ENCODE measurements at regions not wholly inside any gene's neighbourhood (a gene's known extent, or its start where the extent isn't known, plus 50 kb on each side); places are given as distances from the start of the nearest gene placed in this dataset.
"Not testable (repeated sequence)": the region's sequence is repeated elsewhere in the genome, so short reads cannot be mapped to it uniquely, and the experiment has no call there.

GRCh38 chr5:69007163-69007562 is 86.7 kb upstream of the SLC30A5 start:
- ATAC-seq, result no peak
- H3K36me3 ChIP-seq (ENCODE audit: control insufficient read depth in 2 of 3, insufficient read depth in 3 of 3, low read length in 3 of 3), result no peaks in the 10 kb centered on the region
- ChIA-PET POLR2A (no interaction called here), CTCF (interaction anchor here (0.6 to 0.8 kb wide), 3 partner anchors 15 to 769 kb away, joined by 3 read pairs; no protein-coding TSS in a partner anchor)
- no peak overlapping the region for H3K4me3 ChIP-seq (ENCODE audit: low read length)
- no peaks in the 10 kb centered on the region for H3K9me3 ChIP-seq (ENCODE audit: control insufficient read depth in 2 of 3, low read length in 3 of 3)
- DNase-seq, result no peak
- Mint-ChIP-seq H3K4me3 (no peak overlapping the region), H3K4me1 (no peaks in the 10 kb centered on the region), H3K9me3 (no peaks in the 10 kb centered on the region), H3K27ac (no peak overlapping the region), H3K36me3 (no peaks in the 10 kb centered on the region), H3K27me3 (peaks cover 14 to 52% (median 30%) of the 10 kb centered on the region in 5 donors)
- intact Hi-C loops (cut with micrococcal nuclease), result loop anchor here (1.0 to 5.0 kb wide), 4 partner anchors 545 to 1761 kb away; no protein-coding TSS in a partner anchor
- H3K27me3 ChIP-seq (ENCODE audit: control insufficient read depth in 2 of 2, insufficient read depth in 2 of 2, low read length in 2 of 2), result no peaks in the 10 kb centered on the region
- no peak overlapping the region for H3K27ac ChIP-seq (ENCODE audit: low read depth, low read length)
- H3K4me1 ChIP-seq (ENCODE audit: control insufficient read depth in 2 of 2, insufficient read depth in 2 of 2, low read length in 2 of 2), result no peaks in the 10 kb centered on the region

GRCh38 chr5:69007726-69008368 is 86.0 kb upstream of the SLC30A5 start:
- CTCF ChIA-PET, result interaction anchor here (0.6 to 1.3 kb wide), 4 partner anchors 14 to 769 kb away, joined by 3 to 5 read pairs (median 3); no protein-coding TSS in a partner anchor
- H3K9me3 Mint-ChIP-seq, result no peaks in the 10 kb centered on the region
- DNase-seq (peak; percentile 24 to 69 (median 62)), ATAC-seq (peak; percentile 88)
- H3K27me3 ChIP-seq (ENCODE audit: control insufficient read depth in 2 of 2, insufficient read depth in 2 of 2, low read length in 2 of 2), result no peaks in the 10 kb centered on the region
- no peaks in the 10 kb centered on the region for H3K4me1 Mint-ChIP-seq
- no peak overlapping the region for H3K4me3 Mint-ChIP-seq
- no peaks in the 10 kb centered on the region for H3K9me3 ChIP-seq (ENCODE audit: control insufficient read depth in 2 of 3, low read length in 3 of 3)
- intact Hi-C loops (cut with micrococcal nuclease), result loop anchor here (1.0 to 5.0 kb wide), 5 partner anchors 117 to 1762 kb away; no protein-coding TSS in a partner anchor
- H3K27ac ChIP-seq (ENCODE audit: low read depth, low read length), result no peak overlapping the region
- no peak overlapping the region for H3K4me3 ChIP-seq (ENCODE audit: low read length)
- peaks cover 14 to 51% (median 29%) of the 10 kb centered on the region in 5 donors for H3K27me3 Mint-ChIP-seq
- POLR2A ChIA-PET, result interaction anchor here (0.6 kb wide), 1 partner anchor 1758 kb away, joined by 6 read pairs; no protein-coding TSS in a partner anchor
- H3K4me1 ChIP-seq (ENCODE audit: control insufficient read depth in 2 of 2, insufficient read depth in 2 of 2, low read length in 2 of 2), result no peaks in the 10 kb centered on the region
- no peaks in the 10 kb centered on the region for H3K36me3 Mint-ChIP-seq
- no peaks in the 10 kb centered on the region for H3K36me3 ChIP-seq (ENCODE audit: control insufficient read depth in 2 of 3, insufficient read depth in 3 of 3, low read length in 3 of 3)
- H3K27ac Mint-ChIP-seq, result no peak overlapping the region

DNA sequence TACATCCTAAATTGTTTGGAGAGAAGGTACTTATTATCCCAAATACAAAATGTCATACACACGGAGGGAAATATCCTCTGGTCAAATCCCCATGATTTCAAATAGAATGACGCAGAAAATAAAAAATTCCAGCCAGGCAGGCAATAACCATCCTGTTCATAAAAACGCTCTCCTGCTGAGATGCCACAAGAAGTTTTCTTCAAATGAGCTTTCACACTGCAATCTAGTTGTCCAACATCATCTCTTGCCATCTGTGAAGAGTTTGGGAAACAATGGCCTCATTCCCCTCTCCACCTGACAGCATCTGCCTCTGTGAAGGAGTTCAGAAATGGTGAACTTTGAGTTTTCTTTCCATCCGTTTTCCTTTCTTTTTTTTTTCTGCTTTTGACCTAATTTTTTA is 83.3 kb upstream of the SLC30A5 start:
- Histone ChIP-seq H3K4me1 (ENCODE audit: control insufficient read depth in 2 of 2, insufficient read depth in 2 of 2, low read length in 2 of 2) (no peaks in the 10 kb centered on the region), H3K27ac (ENCODE audit: low read depth, low read length) (no peak overlapping the region), H3K36me3 (ENCODE audit: control insufficient read depth in 2 of 3, insufficient read depth in 3 of 3, low read length in 3 of 3) (no peaks in the 10 kb centered on the region), H3K9me3 (ENCODE audit: control insufficient read depth in 2 of 3, low read length in 3 of 3) (no peaks in the 10 kb centered on the region), H3K4me3 (ENCODE audit: low read length) (no peak overlapping the region), H3K27me3 (ENCODE audit: control insufficient read depth in 2 of 2, insufficient read depth in 2 of 2, low read length in 2 of 2) (no peaks in the 10 kb centered on the region)
- DNase-seq (no peak), ATAC-seq (no peak)
- CTCF ChIA-PET, result interaction anchor here (0.7 kb wide), 1 partner anchor 10 kb away, joined by 3 read pairs; no protein-coding TSS in a partner anchor
- peaks cover 0 to 7% (median 0%) of the 10 kb centered on the region in 11 donors for H3K9me3 Mint-ChIP-seq
- POLR2A ChIA-PET, result interaction anchor here (0.6 kb wide), 1 partner anchor 487 kb away, joined by 6 read pairs; no protein-coding TSS in a partner anchor
- peak overlapping the region in 1 of 9 donors; percentile 26 for H3K27ac Mint-ChIP-seq
- H3K36me3 Mint-ChIP-seq, result no peaks in the 10 kb centered on the region
- no peak overlapping the region for H3K4me3 Mint-ChIP-seq
- H3K4me1 Mint-ChIP-seq, result peaks cover 0 to 4% (median 0%) of the 10 kb centered on the region in 7 donors
- H3K27me3 Mint-ChIP-seq, result peaks cover 17 to 41% (median 29%) of the 10 kb centered on the region in 5 donors
- intact Hi-C loops (cut with micrococcal nuclease), result no loop called here

- H3K4me3 Mint-ChIP-seq, result no peak overlapping the region
- H3K4me1 Mint-ChIP-seq, result peaks cover 0 to 4% (median 0%) of the 10 kb centered on the region in 7 donors
- H3K9me3 ChIP-seq (ENCODE audit: control insufficient read depth in 2 of 3, low read length in 3 of 3), result no peaks in the 10 kb centered on the region
- no peak for ATAC-seq
- no peaks in the 10 kb centered on the region for H3K27me3 ChIP-seq (ENCODE audit: control insufficient read depth in 2 of 2, insufficient read depth in 2 of 2, low read length in 2 of 2)
- no peak overlapping the region for H3K27ac Mint-ChIP-seq
- H3K36me3 Mint-ChIP-seq, result no peaks in the 10 kb centered on the region
- H3K4me1 ChIP-seq (ENCODE audit: control insufficient read depth in 2 of 2, insufficient read depth in 2 of 2, low read length in 2 of 2), result no peaks in the 10 kb centered on the region
- ChIA-PET CTCF (interaction anchor here (0.6 kb wide), 1 partner anchor 407 kb away, joined by 3 read pairs; no protein-coding TSS in a partner anchor), POLR2A (no interaction called here)
- no peak overlapping the region for H3K4me3 ChIP-seq (ENCODE audit: low read length)
- DNase-seq, result no peak
- H3K36me3 ChIP-seq (ENCODE audit: control insufficient read depth in 2 of 3, insufficient read depth in 3 of 3, low read length in 3 of 3), result no peaks in the 10 kb centered on the region
- intact Hi-C loops (cut with micrococcal nuclease), result no loop called here
- no peak overlapping the region for H3K27ac ChIP-seq (ENCODE audit: low read depth, low read length)
- H3K27me3 Mint-ChIP-seq, result peaks cover 10 to 35% (median 29%) of the 10 kb centered on the region in 5 donors
- H3K9me3 Mint-ChIP-seq, result peaks cover 0 to 7% (median 0%) of the 10 kb centered on the region in 11 donors
Measured at GRCh38 chr5:69011910-69012309, 81.9 kb upstream of the SLC30A5 start.

DNA sequence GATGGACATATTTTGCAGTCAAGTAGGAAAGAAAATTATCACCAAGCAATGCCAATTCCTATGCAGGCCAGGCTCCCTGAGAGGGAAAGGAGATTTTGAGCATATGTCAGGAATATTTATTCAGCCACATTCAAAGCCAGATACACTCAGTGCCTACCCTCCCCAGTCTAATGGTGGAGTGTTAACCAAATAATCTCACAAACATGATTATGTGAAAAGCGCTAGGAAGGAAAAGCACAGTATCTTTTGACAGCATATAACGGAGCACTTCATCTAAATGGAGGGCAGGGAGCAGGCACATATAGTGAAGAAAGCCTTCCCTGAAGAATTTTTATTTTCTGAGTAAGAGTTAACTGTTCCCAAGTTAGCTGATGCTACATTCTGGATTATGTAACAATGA is 80.3 kb upstream of the SLC30A5 start:
- H3K27ac ChIP-seq (ENCODE audit: low read depth, low read length), result no peak overlapping the region
- no peak overlapping the region for H3K4me3 ChIP-seq (ENCODE audit: low read length)
- Mint-ChIP-seq H3K27me3 (peaks cover 7 to 24% (median 19%) of the 10 kb centered on the region in 5 donors), H3K27ac (no peak overlapping the region), H3K9me3 (peaks cover 0 to 7% (median 0%) of the 10 kb centered on the region in 11 donors), H3K4me1 (peaks cover 0 to 4% (median 0%) of the 10 kb centered on the region in 7 donors), H3K36me3 (no peaks in the 10 kb centered on the region), H3K4me3 (no peak overlapping the region)
- no peaks in the 10 kb centered on the region for H3K9me3 ChIP-seq (ENCODE audit: control insufficient read depth in 2 of 3, low read length in 3 of 3)
- intact Hi-C loops (cut with micrococcal nuclease), result no loop called here
- H3K27me3 ChIP-seq (ENCODE audit: control insufficient read depth in 2 of 2, insufficient read depth in 2 of 2, low read length in 2 of 2), result no peaks in the 10 kb centered on the region
- ATAC-seq (no peak), DNase-seq (no peak)
- ChIA-PET POLR2A (interaction anchor here (0.7 kb wide), 1 partner anchor 1583 kb away, joined by 3 read pairs; no protein-coding TSS in a partner anchor), CTCF (no interaction called here)
- no peaks in the 10 kb centered on the region for H3K4me1 ChIP-seq (ENCODE audit: control insufficient read depth in 2 of 2, insufficient read depth in 2 of 2, low read length in 2 of 2)
- no peaks in the 10 kb centered on the region for H3K36me3 ChIP-seq (ENCODE audit: control insufficient read depth in 2 of 3, insufficient read depth in 3 of 3, low read length in 3 of 3)

DNA sequence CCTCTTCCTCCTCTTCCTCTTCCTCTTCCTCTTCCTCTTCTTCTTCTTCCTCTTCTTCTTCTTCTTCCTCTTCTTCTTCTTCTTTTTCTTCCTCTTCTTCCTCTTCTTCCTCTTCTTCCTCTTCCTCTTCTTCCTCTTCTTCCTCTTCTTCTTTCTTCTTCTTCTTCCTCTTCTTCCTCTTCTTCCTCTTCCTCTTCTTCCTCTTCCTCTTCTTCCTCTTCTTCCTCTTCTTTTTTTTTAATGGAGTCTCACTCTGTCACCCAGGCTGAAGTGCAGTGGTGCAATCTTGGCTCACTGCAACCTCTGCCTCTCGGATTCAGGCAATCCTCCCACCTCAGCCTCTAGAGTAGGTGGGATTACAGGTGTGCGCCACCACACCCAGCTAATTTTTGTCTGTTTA is 79.8 kb upstream of the SLC30A5 start:
- H3K27ac ChIP-seq (ENCODE audit: low read depth, low read length); H3K27ac Mint-ChIP-seq; H3K4me1 Mint-ChIP-seq; H3K9me3 ChIP-seq (ENCODE audit: control insufficient read depth in 2 of 3, low read length in 3 of 3); DNase-seq; H3K36me3 Mint-ChIP-seq; intact Hi-C loops (cut with micrococcal nuclease); CTCF ChIA-PET; H3K36me3 ChIP-seq (ENCODE audit: control insufficient read depth in 2 of 3, insufficient read depth in 3 of 3, low read length in 3 of 3); ATAC-seq; H3K4me3 ChIP-seq (ENCODE audit: low read length); H3K27me3 ChIP-seq (ENCODE audit: control insufficient read depth in 2 of 2, insufficient read depth in 2 of 2, low read length in 2 of 2); H3K4me1 ChIP-seq (ENCODE audit: control insufficient read depth in 2 of 2, insufficient read depth in 2 of 2, low read length in 2 of 2); H3K9me3 Mint-ChIP-seq; H3K4me3 Mint-ChIP-seq: not testable (repeated sequence)
- POLR2A ChIA-PET, result interaction anchor here (0.7 kb wide), 1 partner anchor 1583 kb away, joined by 3 read pairs; no protein-coding TSS in a partner anchor
- peaks cover 7 to 22% (median 19%) of the 10 kb centered on the region in 5 donors for H3K27me3 Mint-ChIP-seq

All from naive thymus-derived CD4-positive, alpha-beta T cell (primary cell).